ENCODE measurements at regions not wholly inside any gene's neighbourhood (a gene's known extent, or its start where the extent isn't known, plus 50 kb on each side); places are given as distances from the start of the nearest gene placed in this dataset.

DNA sequence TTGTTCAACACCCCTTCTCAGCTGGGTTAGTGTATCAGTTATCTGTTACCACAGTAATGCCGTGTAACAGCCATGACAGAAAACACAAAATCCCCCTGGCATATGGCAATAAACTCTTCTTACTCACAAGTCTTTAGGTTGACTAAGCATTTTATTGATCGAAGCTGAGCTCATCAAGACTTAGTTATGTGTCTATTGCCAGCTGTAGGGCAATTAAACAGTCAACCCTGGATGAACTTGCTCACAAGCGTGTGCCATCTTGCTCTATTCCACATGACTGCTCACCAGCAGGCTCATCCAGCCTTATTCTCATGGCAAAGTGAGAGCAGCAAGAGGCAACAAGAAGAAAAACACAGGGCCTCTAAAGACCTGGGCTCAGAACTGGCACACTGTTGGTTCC is 333.8 kb upstream of the PTBP2 start:
- Histone ChIP-seq H3K27me3 (no peaks in the 10 kb centered on the region), H3K4me1 (peaks cover 0 to 5% (median 0%) of the 10 kb centered on the region in 4 donors), H3K36me3 (no peaks in the 10 kb centered on the region), H3K4me3 (no peak overlapping the region), H3K27ac (replicated peaks in 1 of 4) (no peak overlapping the region), H3K9me3 (peaks cover 0 to 3% (median 0%) of the 10 kb centered on the region in 4 donors)
- WGBS, result 100% methylated on average over 3 of the region's 3 CpGs
- TF ChIP-seq POLR2A (IDR thresholded peaks at IDR 0.05; ENCODE audit: low read depth) (no peak), CTCF (IDR thresholded peaks at IDR 0.05) (no peak), EP300 (IDR thresholded peaks at IDR 0.05) (no peak), POLR2AphosphoS5 (IDR thresholded peaks at IDR 0.05) (no peak)
- intact Hi-C loops (cut with DNase I), result no loop called here
- no peak for DNase-seq (ENCODE audit: extremely low spot score)

DNA sequence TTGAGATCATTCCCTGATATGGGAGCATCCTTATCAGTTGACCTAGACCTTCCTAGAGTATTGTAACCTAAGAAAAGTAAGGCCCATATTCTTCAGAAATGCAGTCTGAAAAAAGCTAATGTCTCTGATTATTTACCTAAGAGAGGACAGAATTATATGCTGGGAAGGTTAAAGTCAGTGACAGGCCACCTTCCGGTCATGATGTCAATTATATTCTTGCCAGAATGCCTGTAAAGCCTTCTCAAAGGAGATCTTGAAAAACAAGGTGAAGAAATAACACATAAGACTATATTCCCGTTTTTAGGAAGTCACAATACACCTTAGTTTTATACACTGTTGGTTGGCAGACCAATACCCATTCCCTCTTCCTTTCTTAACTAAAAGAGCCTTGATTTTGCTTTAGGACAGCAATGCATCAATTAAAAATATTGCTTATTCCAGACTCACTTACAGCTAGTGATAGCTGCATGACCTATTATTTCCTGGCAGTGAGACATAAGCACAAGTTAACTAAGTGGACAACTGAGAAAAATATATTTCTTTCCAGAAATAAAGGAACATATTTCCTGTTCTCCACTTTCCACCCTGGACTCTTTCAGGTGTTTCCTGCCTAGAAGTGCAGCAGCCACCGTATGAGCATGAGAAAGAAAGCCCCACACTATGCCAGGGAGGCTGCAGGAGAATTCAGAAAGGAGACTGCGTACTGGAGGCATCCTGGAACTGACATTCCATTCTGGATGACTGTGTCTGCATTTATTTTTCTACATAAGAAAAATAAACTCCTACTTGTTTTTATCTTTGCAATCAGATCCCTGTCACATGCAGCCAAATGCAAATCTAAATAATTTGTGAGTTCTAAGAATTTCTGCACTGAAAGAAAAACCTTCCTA is 332.9 kb upstream of the PTBP2 start:
- WGBS, result 59% methylated on average over 4 of the region's 4 CpGs
- H3K4me3 ChIP-seq, result no peak overlapping the region
- no peak for DNase-seq (ENCODE audit: extremely low spot score)
- no peaks in the 10 kb centered on the region for H3K36me3 ChIP-seq
- no peaks in the 10 kb centered on the region for H3K9me3 ChIP-seq
- H3K4me1 ChIP-seq, result peaks cover 0 to 5% (median 0%) of the 10 kb centered on the region in 4 donors
- H3K27me3 ChIP-seq, result no peaks in the 10 kb centered on the region
- no peak overlapping the region for H3K27ac ChIP-seq (replicated peaks in 1 of 4)
- intact Hi-C loops (cut with DNase I), result no loop called here
- TF ChIP-seq POLR2AphosphoS5 (IDR thresholded peaks at IDR 0.05) (no peak), POLR2A (IDR thresholded peaks at IDR 0.05; ENCODE audit: low read depth) (no peak), EP300 (IDR thresholded peaks at IDR 0.05) (no peak), CTCF (IDR thresholded peaks at IDR 0.05) (no peak)

GRCh38 chr1:96400089-96400488 is 321.5 kb upstream of the PTBP2 start:
- no peaks in the 10 kb centered on the region for H3K36me3 ChIP-seq
- H3K27ac ChIP-seq (replicated peaks in 1 of 4), result no peak overlapping the region
- no peak overlapping the region for H3K4me3 ChIP-seq
- H3K27me3 ChIP-seq, result no peaks in the 10 kb centered on the region
- TF ChIP-seq EP300 (IDR thresholded peaks at IDR 0.05) (no peak), POLR2AphosphoS5 (IDR thresholded peaks at IDR 0.05) (no peak), POLR2A (IDR thresholded peaks at IDR 0.05; ENCODE audit: low read depth) (no peak), CTCF (IDR thresholded peaks at IDR 0.05) (no peak)
- DNase-seq (ENCODE audit: extremely low spot score), result no peak
- intact Hi-C loops (cut with DNase I), result no loop called here
- H3K4me1 ChIP-seq, result peaks cover 0 to 1% (median 0%) of the 10 kb centered on the region in 4 donors
- H3K9me3 ChIP-seq, result no peaks in the 10 kb centered on the region

DNA sequence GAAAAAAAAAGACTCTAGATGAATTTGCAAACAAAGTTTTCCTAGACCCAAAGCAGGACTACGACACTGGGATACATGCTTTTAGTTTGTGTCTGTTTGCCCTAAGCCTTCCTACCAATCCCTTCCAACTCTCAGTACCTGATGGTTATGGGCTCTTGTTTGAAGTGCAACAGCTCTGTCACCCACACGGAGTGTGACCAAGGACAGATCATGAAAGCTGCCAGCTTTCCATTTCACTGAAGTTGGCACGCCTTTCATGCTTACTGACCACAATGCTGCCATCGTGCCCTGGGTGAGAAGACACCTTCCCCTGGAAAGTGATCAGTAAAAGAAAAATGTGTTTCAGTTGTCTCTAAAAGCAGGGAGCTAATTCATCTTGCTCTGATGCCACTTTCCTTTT is 312.5 kb upstream of the PTBP2 start:
- TF ChIP-seq POLR2AphosphoS5 (IDR thresholded peaks at IDR 0.05), result no peak
- no peak for TF ChIP-seq CTCF (IDR thresholded peaks at IDR 0.05)
- no peak for TF ChIP-seq POLR2A (IDR thresholded peaks at IDR 0.05; ENCODE audit: low read depth)
- no peak for TF ChIP-seq EP300 (IDR thresholded peaks at IDR 0.05)
- Histone ChIP-seq H3K36me3 (no peaks in the 10 kb centered on the region), H3K4me1 (peaks cover 0 to 12% (median 0%) of the 10 kb centered on the region in 4 donors), H3K27ac (replicated peaks in 1 of 4) (no peak overlapping the region), H3K9me3 (no peaks in the 10 kb centered on the region), H3K4me3 (no peak overlapping the region), H3K27me3 (no peaks in the 10 kb centered on the region)
- intact Hi-C loops (cut with DNase I), result no loop called here
- no peak for DNase-seq (ENCODE audit: extremely low spot score)
- 52% methylated on average over 4 of the region's 4 CpGs for WGBS
